ENCODE measurements at regions not wholly inside any gene's neighbourhood (a gene's known extent, or its start where the extent isn't known, plus 50 kb on each side); places are given as distances from the start of the nearest gene placed in this dataset.

DNA sequence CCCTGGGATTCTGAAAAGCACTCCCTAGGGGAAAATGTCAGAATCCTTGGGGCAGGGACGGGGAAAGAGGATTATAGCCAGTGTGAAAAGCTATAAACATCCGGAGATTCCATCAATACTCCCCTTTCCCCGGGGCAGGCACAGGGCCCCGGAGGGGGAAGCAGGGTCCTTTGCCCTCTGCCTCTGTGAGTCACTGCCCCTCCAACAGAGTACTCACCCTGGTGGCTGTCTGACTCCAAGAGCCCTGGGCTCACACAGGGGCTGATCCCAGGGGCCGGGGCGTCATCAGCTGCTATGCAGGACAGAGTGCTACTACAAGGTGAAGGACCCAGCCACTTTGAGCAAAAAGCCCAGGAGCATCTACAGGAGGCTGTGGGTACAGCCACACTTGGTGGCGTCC is 133.0 kb upstream of the PRR20G start:
- TF ChIP-seq, protein P1, sequence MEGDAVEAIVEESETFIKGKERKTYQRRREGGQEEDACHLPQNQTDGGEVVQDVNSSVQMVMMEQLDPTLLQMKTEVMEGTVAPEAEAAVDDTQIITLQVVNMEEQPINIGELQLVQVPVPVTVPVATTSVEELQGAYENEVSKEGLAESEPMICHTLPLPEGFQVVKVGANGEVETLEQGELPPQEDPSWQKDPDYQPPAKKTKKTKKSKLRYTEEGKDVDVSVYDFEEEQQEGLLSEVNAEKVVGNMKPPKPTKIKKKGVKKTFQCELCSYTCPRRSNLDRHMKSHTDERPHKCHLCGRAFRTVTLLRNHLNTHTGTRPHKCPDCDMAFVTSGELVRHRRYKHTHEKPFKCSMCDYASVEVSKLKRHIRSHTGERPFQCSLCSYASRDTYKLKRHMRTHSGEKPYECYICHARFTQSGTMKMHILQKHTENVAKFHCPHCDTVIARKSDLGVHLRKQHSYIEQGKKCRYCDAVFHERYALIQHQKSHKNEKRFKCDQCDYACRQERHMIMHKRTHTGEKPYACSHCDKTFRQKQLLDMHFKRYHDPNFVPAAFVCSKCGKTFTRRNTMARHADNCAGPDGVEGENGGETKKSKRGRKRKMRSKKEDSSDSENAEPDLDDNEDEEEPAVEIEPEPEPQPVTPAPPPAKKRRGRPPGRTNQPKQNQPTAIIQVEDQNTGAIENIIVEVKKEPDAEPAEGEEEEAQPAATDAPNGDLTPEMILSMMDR (IDR thresholded peaks at IDR 0.05), result no peak
- no peak for TF ChIP-seq POLR2A (IDR thresholded peaks at IDR 0.05)

Data from ovary (tissue), 3 donors.